ENCODE measurements at regions not wholly inside any gene's neighbourhood (a gene's known extent, or its start where the extent isn't known, plus 50 kb on each side); places are given as distances from the start of the nearest gene placed in this dataset.
"Not testable (repeated sequence)": the region's sequence is repeated elsewhere in the genome, so short reads cannot be mapped to it uniquely, and the experiment has no call there.

DNA sequence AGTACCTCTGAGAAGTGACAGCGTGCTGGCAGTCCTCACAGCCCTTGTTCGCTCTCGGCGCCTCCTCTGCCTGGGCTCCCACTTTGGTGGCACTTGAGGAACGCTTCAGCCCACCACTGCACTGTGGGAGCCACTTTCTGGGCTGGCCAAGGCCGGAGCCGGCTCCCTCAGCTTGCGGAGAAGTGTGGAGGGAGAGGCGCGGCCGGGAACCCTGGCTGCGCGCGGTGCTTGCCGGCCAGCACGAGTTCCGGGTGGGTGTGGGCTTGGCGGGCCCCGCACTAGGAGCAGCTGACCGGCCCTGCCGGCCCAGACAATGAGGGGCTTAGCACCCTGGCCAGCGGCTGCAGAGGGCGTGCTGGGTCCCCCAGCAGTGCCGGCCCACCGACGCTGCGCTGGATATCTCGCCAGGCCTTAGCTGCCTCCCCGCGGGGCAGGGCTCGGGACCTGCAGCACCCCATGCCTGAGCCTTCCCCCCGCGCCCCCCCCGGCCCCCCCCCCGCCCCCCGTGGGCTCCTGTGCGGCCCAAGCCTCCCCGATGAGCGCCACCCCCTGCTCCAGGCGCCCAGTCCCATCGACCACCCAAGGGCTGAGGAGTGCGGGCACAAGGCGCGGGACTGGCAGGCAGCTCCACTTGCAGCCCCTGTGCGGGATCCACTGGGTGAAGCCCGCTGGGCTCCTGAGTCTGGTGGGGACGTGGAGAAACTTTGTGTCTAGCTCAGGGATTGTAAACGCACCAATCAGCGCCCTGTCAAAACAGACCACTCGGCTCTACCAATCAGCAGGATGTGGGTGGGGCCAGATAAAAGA is 847.7 kb upstream of the CDH6 start:
- TF ChIP-seq POLR2AphosphoS5 (IDR thresholded peaks at IDR 0.05); POLR2A (IDR thresholded peaks at IDR 0.05; ENCODE audit: low read depth): not testable (repeated sequence)
- TF ChIP-seq, protein P1, sequence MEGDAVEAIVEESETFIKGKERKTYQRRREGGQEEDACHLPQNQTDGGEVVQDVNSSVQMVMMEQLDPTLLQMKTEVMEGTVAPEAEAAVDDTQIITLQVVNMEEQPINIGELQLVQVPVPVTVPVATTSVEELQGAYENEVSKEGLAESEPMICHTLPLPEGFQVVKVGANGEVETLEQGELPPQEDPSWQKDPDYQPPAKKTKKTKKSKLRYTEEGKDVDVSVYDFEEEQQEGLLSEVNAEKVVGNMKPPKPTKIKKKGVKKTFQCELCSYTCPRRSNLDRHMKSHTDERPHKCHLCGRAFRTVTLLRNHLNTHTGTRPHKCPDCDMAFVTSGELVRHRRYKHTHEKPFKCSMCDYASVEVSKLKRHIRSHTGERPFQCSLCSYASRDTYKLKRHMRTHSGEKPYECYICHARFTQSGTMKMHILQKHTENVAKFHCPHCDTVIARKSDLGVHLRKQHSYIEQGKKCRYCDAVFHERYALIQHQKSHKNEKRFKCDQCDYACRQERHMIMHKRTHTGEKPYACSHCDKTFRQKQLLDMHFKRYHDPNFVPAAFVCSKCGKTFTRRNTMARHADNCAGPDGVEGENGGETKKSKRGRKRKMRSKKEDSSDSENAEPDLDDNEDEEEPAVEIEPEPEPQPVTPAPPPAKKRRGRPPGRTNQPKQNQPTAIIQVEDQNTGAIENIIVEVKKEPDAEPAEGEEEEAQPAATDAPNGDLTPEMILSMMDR (IDR thresholded peaks at IDR 0.05): not testable (repeated sequence)
